NCI-H187 treated with DMSO at 0.1 percent for 48 hours (cell line): ENCODE measurements at regions not wholly inside any gene's neighbourhood (a gene's known extent, or its start where the extent isn't known, plus 50 kb on each side); places are given as distances from the start of the nearest gene placed in this dataset.

Experiments
- DNase-seq: peaks from one replicate; lab custom pipeline; 2025; lab: John Stamatoyannopoulos, UW

GRCh38 chr12:115639648-115640012 lies 637.9 kb downstream of the MED13L start:
- DNase-seq = no peak

DNA sequence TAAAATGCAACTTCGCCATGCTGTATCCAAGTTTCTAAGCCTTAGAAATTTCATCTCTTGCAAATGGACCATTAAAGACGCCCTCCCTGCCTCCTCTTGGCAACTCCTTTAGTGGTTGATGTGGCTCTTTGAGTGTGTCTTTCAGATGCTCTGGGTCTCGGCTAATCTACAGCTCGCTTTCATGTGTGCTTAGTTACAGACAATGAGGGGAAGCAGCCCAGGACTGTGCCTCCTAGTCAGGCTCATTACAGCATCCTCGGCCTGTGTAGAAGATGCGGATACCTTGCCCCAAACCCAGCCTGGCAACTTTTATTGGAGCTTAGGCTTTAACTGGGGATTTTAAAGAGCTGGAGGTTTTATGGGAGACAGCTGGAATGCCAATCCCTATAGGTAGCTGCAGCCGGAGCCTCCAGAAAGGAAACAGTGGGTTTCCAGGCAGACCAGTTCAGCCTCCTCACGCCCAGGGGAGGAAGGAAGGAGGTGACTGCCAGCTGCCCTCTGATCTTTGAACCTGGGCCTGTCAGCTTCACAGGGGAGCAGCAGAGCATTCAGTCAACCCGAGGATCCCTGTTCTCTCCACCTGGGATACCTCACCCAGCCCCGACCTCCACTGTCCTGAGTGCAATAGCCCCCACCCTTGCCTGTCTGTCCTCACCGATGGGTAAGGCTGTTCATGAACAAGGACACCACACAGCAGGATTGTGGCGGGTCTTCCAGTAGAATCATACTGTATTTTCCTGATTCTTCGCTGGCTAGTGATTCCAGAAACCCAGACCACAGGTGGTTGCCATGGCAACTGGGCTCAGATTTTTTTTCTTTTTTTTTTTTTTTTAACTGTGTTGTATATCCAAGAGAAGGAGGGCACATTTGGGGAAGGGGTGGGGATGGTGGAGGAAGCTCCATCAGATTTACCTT lies 638.5 kb downstream of the MED13L start:
- no peak for DNase-seq

GRCh38 chr12:115636546-115636945 lies 640.9 kb downstream of the MED13L start:
- no peak for DNase-seq

GRCh38 chr12:115632308-115632707 lies 645.2 kb downstream of the MED13L start:
- DNase-seq = no peak

DNA sequence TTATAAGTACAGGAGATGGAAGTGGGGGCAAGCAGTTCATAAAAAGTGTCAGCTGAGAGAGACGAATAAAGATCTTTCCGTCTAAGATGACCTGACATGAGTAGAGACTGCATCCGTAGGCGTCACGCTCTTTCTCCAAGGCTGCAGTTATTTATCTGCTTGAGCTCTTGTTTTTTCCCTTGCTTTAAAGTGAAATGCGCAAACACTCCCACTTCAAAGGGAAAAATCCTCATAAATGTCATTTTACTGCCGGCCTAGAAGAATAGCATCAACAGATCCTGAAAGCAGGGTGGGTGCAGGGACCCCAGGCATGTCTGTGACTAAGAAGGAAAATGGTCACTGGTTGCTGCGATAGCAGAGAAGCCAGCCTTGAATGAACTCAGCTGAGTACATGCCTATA lies 647.4 kb downstream of the MED13L start:
- no peak for DNase-seq

- DNase-seq = no peak
Measured at GRCh38 chr12:115626210-115626609, 651.3 kb downstream of the MED13L start.

GRCh38 chr12:115623764-115624334 lies 653.6 kb downstream of the MED13L start:
- DNase-seq = no peak

DNA sequence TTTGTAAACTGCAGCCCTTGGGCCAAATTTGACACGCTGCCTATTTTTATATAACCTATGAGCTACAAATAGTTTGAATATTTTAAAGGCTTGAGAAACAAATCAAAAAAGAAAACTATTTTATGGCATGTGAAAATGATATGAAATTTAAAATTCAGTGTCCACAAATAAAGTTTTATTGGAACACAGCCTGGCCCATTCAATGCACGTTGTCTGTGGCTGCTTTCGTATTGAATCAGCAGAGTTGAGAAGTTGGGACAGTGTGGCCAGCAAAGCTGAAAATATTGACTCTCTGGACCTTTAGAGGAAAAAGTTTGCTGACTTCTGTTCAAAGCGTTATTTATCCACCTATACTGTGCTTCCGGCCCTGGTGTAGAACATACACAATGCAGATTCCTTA lies 654.2 kb downstream of the MED13L start:
- no peak for DNase-seq

DNA sequence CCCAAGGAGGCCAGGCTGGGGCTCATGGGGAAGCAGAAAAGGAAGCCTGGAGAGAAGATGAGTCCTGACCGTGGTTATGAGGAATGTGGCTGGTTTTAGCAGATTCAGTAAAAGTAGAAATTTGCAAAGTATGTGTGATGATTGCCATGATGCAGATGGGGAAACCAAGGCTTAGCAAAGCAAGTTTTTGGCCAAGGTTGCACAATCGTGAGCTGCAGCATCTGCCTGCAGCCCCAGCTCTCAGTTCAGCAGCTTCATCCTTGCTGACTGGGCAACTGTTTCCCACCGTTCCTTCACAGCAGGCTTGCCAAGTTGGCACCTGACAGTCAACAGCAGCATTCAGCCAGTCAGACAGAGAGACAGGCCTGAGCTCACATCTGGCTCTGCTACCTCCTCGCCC lies 656.7 kb downstream of the MED13L start:
- DNase-seq = no peak

GRCh38 chr12:115619889-115620288 lies 657.6 kb downstream of the MED13L start:
- no peak for DNase-seq

DNA sequence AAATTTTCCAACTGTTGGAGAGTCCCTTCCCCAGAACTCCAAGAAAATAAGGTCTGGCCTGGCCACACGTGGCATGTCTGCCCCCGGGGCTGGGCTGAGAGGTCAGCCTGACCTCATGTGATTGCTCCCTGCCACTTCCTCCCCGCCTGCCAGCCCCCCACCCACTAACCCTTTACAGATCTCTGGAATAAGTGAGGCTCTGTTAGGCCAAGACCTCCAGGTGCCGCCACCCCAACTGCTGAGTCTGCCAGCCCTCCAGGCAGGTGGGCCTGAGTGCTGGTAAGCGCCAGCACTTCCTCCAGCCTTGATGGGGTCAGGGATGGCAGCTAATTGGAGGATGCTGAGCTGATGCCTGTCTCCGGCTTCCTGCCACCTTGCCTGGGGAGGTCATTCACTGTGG lies 658.4 kb downstream of the MED13L start:
- no peak for DNase-seq

GRCh38 chr12:115618105-115618504 lies 659.4 kb downstream of the MED13L start:
- no peak for DNase-seq

DNA sequence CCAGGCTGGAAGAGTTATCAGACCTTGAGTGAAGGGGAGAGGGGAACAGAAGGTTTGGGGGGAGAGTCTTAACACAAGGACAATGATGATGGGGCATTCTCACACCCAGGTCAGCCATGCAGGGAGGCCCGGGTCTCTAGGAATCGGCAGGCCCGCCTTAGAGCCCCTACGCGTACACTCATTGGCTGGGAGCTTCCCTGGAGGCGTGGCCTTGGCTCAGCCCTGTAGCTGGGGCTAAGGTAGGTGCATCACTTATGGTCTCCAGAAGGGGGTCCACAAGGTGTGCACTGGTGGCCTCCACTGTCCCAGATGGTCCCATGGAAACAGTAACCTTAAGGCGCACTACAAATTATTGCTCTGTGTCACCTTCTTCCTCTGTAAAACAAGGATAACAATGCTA lies 660.1 kb downstream of the MED13L start:
- DNase-seq = no peak

GRCh38 chr12:115611477-115611876 lies 666.0 kb downstream of the MED13L start:
- no peak for DNase-seq

DNA sequence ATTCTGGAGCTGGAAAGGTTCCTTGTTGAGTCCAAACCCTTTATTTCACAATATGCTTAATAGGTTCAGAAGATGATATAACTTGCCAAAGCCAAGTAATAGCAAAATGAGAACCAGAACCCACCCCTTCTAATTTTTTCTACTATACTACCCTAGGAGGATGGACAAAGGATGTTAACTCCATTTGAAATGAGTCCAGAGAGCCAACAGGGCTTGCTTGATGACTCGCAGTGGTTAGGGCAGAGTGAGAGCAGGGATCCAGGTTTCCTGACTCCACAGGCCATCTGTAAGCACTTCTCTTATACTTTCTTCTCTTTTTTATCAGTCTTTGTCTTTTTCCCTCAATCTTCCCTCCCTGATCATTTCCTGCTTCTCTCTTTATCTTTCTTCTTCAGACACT lies 668.1 kb downstream of the MED13L start:
- DNase-seq = no peak

DNA sequence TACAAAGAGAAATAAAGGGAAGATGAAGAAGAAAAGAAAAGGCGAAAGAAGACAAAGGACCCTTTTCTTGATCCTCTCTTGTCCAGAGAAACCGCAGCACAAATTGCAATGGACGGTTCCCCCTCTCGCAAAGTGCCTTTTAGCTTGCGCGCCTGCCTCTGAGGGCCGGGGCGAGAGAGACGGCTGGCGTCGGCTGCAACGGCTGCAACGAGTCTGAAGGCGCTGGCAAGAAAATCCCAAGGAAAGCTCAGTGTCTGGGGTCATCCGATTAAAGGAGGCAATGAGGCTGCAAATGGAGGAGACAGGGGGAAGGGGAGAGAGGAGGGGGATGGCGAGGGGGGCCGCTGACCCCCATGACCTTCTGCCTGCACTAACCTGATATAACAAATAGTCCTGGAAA lies 671.5 kb downstream of the MED13L start:
- no peak for DNase-seq

DNA sequence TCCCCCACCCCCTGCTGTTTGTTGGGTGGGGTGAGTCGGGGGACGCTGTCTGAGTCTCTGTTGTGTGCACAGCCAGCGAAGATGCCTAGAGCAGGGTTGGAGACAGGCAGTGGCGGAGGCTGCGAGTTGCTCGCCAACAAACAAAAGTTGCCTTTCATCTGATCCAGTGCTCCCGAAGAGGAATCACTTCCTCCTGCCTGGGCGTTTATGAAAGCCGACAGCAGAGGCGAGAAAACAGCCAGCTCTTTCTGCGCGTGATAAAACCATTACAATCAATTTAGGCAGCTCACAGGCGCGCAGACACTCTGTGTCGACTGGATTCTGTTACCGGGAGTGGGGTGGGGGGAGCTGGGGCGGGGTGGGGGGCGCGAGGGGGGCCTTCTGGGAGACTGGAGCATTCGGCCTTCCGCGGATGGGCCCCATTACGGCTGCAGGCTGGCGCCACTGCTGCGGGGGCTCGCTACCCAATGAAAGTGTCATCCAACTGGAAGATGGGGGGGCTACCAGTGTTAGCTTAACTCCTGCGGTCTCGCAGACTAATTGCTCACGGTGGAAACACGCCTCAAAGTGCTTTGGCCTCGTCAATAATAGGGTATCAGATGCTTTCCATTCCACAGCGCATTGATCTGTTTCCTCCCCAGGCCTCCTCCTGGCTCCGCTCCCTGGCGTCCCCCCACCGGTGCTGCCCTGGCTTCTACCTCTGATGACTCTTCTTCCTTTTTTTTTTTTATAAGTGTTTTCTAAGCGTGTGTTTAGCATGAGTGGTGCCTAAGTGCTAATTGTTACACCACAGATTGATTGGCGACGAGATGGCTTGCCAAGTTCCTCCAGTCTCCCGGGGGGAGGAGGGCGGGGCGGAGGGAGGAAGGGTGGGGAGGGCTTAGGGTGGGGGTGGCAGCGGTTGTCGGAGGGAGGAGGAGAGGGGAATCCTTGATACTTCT lies 678.4 kb downstream of the MED13L start:
- peak; percentile 76 for DNase-seq

DNA sequence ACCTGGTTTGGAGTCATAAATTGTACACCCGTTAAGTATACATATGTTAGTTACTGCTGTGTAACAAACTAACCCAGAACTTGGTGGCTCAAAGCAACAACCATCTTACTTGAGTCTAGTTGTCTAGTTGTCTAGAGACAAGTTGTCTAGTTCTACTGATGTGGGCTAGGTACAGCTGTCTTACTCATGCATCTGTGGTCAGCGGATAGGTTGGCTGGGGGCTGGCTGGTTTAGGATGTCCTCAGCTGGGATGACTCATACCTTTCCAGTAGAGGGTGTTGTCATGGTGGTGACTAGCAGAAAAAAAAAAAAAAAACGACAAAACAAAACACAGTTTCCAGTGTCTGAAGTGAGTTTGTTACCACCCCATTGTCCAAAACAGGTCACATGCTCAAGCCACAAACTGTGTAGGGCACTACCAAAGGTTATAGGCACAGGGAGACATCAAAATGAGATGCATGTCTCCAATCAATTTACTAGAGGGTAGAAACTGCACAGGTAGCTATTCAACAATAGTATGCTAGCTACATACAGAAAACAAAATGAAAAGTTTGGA lies 680.3 kb downstream of the MED13L start:
- DNase-seq = no peak

DNA sequence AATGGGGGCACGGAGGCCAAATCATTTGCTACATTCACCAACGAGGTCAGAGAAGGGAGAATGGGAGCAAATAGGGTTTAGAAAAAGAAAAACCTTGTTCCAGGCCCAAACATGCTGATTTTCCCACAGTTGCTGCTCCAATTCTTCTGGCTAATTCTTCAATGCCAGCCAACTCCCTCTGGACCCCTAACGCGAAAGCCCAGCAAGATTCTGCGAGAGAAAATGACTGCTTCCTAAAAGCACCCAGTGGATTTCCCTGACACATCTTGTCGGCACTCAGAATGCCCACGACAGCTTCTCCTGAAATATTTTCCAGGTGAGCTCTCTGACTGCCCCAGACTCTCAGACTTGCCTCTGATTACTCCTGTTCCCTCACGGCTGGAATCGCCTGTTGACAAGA lies 689.4 kb downstream of the MED13L start:
- DNase-seq = no peak

GRCh38 chr12:115584156-115584555 lies 693.3 kb downstream of the MED13L start:
- no peak for DNase-seq

DNA sequence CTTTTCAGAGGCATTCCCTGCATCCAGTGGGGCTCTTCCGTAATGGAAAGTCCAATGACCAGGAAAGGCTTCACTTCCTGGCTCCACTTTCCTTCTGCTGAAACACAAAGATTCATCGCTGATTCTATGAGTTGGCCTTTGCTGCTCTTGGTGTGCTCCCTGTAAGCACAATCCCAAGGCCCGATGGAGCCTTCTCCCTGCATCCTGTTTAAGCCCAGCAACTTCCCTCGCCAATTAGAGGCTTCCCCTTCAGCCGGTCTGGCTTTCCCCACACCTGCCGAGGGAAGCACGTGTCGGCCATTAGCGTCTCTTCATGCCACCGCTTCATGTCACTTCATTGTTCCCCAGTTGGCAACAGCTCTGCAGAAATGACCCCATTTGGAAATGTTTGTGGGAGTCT lies 693.9 kb downstream of the MED13L start:
- no peak for DNase-seq

- DNase-seq = no peak
Measured at GRCh38 chr12:115577401-115577800, 700.1 kb downstream of the MED13L start.
